ENCODE measurements at regions not wholly inside any gene's neighbourhood (a gene's known extent, or its start where the extent isn't known, plus 50 kb on each side); places are given as distances from the start of the nearest gene placed in this dataset.

DNA sequence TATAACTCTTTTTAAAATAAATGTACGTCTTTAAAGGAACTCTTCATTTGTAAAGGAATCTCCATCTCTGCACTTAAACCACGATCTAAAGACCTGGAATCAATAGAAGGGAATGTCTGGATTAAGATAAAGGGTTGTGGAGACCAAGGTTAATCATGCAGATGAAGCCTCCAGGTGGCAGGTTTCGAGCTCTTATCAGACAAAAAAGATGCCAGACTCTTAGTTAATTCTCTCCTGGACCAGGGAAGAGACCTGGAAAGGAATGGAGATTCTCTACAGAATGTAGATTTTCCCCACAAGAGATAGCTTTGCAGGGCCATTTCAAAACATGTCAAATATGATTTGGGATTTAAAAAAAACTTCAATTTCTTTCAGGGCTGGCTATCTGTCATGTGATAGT is 71.5 kb upstream of the SSTR4 start:
- Histone ChIP-seq H3K4me2 (ENCODE audit: low read depth, low read length) (no peak overlapping the region), H4K20me1 (ENCODE audit: insufficient read depth, low read length) (no peaks in the 10 kb centered on the region), H3K79me2 (ENCODE audit: insufficient read depth, low read length) (no peaks in the 10 kb centered on the region), H3K36me3 (replicated peaks in 1 of 2; ENCODE audit: control insufficient read depth in 1 of 2, insufficient read depth in 2 of 2, low read length in 2 of 2) (no peaks in the 10 kb centered on the region), H3K9ac (ENCODE audit: insufficient read depth, low read depth, low read length) (no peak overlapping the region), H2AFZ (ENCODE audit: low read length) (no peak overlapping the region), H3K4me1 (ENCODE audit: insufficient read depth, low read length) (no peaks in the 10 kb centered on the region), H3K27me3 (ENCODE audit: control insufficient read depth in 1 of 2, insufficient read depth in 2 of 2, low read length in 2 of 2) (peaks cover 0 to 22% of the 10 kb centered on the region in 2 experiments; a peak in 2 of 5 replicates), H3K27ac (ENCODE audit: extremely low read length, insufficient read depth, low read length) (no peak overlapping the region), H3K9me3 (ENCODE audit: low read length) (no peaks in the 10 kb centered on the region), H3K4me3 (replicated peaks in 1 of 3; ENCODE audit: insufficient read depth in 1 of 3, low read depth in 2 of 3, low read length in 3 of 3) (no peak overlapping the region)
- in situ Hi-C loops (cut with HindIII; ENCODE audit: extremely low pct_ligation_motif_present, low pct_unique_long_range_greater_than_20kb), result no loop called here
- ChIA-PET POLR2A (no interaction called here), CTCF (ENCODE audit: low intra/inter-chr PET ratio, low total read pairs) (no interaction called here)
- no peak for FAIRE-seq
- DNase-seq (ENCODE audit: low spot score), result no peak
- no peak for ATAC-seq
- BruUV-seq (replicated peaks), result no TSS peak
- WGBS (ENCODE audit: low lambda C conversion rate), result 10% methylated on average over 3 of the region's 3 CpGs
- intact Hi-C loops (cut with micrococcal nuclease; ENCODE audit: unreplicated experiment), result no loop called here
- TF ChIP-seq ZNF317 (CRISPR knock-in tag; IDR thresholded peaks at IDR 0.05) (no peak), STAG1 (CRISPR knock-in tag; IDR thresholded peaks at IDR 0.05) (no peak), E2F1 (CRISPR knock-in tag; IDR thresholded peaks at IDR 0.05) (no peak), PTBP1 (IDR thresholded peaks at IDR 0.05; ENCODE audit: low read depth, low read length, poor library complexity, severe bottlenecking) (no peak), STAT6 (CRISPR knock-in tag; IDR thresholded peaks at IDR 0.05; ENCODE audit: borderline replicate concordance) (no peak), ZNF607 (CRISPR knock-in tag; IDR thresholded peaks at IDR 0.05; ENCODE audit: borderline replicate concordance) (no peak), KMT2B (CRISPR knock-in tag; IDR thresholded peaks at IDR 0.05) (no peak), ZBTB49 (CRISPR knock-in tag; IDR thresholded peaks at IDR 0.05; ENCODE audit: borderline replicate concordance) (no peak), ZNF883 (CRISPR knock-in tag; IDR thresholded peaks at IDR 0.05; ENCODE audit: not compliant biosample characterization) (no peak), IRF2 (CRISPR knock-in tag; IDR thresholded peaks at IDR 0.05) (no peak)
- TF ChIP-seq, protein P1, sequence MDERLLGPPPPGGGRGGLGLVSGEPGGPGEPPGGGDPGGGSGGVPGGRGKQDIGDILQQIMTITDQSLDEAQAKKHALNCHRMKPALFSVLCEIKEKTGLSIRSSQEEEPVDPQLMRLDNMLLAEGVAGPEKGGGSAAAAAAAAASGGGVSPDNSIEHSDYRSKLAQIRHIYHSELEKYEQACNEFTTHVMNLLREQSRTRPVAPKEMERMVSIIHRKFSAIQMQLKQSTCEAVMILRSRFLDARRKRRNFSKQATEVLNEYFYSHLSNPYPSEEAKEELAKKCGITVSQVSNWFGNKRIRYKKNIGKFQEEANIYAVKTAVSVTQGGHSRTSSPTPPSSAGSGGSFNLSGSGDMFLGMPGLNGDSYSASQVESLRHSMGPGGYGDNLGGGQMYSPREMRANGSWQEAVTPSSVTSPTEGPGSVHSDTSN (CRISPR knock-in tag; IDR thresholded peaks at IDR 0.05), result no peak
- TF ChIP-seq, protein P2, sequence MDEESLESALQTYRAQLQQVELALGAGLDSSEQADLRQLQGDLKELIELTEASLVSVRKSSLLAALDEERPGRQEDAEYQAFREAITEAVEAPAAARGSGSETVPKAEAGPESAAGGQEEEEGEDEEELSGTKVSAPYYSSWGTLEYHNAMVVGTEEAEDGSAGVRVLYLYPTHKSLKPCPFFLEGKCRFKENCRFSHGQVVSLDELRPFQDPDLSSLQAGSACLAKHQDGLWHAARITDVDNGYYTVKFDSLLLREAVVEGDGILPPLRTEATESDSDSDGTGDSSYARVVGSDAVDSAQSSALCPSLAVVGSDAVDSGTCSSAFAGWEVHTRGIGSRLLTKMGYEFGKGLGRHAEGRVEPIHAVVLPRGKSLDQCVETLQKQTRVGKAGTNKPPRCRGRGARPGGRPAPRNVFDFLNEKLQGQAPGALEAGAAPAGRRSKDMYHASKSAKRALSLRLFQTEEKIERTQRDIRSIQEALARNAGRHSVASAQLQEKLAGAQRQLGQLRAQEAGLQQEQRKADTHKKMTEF (CRISPR knock-in tag; IDR thresholded peaks at IDR 0.05), result no peak
- TF ChIP-seq, protein P3, sequence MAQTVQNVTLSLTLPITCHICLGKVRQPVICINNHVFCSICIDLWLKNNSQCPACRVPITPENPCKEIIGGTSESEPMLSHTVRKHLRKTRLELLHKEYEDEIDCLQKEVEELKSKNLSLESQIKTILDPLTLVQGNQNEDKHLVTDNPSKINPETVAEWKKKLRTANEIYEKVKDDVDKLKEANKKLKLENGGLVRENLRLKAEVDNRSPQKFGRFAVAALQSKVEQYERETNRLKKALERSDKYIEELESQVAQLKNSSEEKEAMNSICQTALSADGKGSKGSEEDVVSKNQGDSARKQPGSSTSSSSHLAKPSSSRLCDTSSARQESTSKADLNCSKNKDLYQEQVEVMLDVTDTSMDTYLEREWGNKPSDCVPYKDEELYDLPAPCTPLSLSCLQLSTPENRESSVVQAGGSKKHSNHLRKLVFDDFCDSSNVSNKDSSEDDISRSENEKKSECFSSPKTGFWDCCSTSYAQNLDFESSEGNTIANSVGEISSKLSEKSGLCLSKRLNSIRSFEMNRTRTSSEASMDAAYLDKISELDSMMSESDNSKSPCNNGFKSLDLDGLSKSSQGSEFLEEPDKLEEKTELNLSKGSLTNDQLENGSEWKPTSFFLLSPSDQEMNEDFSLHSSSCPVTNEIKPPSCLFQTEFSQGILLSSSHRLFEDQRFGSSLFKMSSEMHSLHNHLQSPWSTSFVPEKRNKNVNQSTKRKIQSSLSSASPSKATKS (CRISPR knock-in tag; IDR thresholded peaks at IDR 0.05), result no peak

Measured in HepG2 (cell line).